GM23338 (cell line): ENCODE measurements at regions not wholly inside any gene's neighbourhood (a gene's known extent, or its start where the extent isn't known, plus 50 kb on each side); places are given as distances from the start of the nearest gene placed in this dataset.

ENCODE experiments used
- CREB1 ChIP-seq: fragments of 250-450 bp; sonication (Bioruptor Pico); IDR thresholded peaks from 2 replicates; pipeline ENCODE4 v1.5.0; 2020; ENCODE audit warnings: low read depth, mild to moderate bottlenecking, moderate library complexity
- EZH2 ChIP-seq: fragments of 200-600 bp; sonication (generic); IDR thresholded peaks from one replicate; pipeline ENCODE4 v1.8.0; 2017; ENCODE audit warnings: antibody characterized with exemption, mild to moderate bottlenecking, low read depth; ENCODE audit not compliant: unreplicated experiment
- EZH2phosphoT487 ChIP-seq: fragments of 200-600 bp; sonication (generic); IDR thresholded peaks from one replicate; pipeline ENCODE4 v1.8.1; 2018; ENCODE audit warnings: antibody characterized with exemption; ENCODE audit not compliant: unreplicated experiment
- JUNB ChIP-seq: IDR thresholded peaks from one replicate; pipeline ENCODE4 v1.6.1; 2016; ENCODE audit warnings: antibody characterized with exemption; ENCODE audit not compliant: unreplicated experiment
- NANOG ChIP-seq: IDR thresholded peaks from 2 replicates; pipeline ENCODE4 v1.6.1; 2016; ENCODE audit warnings: antibody characterized with exemption, borderline replicate concordance
- POLR2AphosphoS5 ChIP-seq: IDR thresholded peaks from 2 replicates; pipeline ENCODE4 v1.6.1; 2016; ENCODE audit warnings: antibody characterized with exemption, low read depth
- ZNF331 ChIP-seq: fragments of 250-450 bp; sonication (Bioruptor Pico); IDR thresholded peaks from 2 replicates; pipeline ENCODE4 v1.5.0; 2020; ENCODE audit warnings: low read depth, mild to moderate bottlenecking, moderate library complexity
- TF ChIP-seq, protein P1 (sequence below), 2 experiments: fragments of 200-600 bp in 1 of 2; sonication (generic) in 1 of 2; conservative IDR thresholded peaks; 2 replicates each; pipeline versions ENCODE4 v1.5.1 to v1.6.1; 2016 to 2017; ENCODE audit warnings: antibody characterized with exemption in 2 of 2, low read depth in 2 of 2, mild to moderate bottlenecking in 2 of 2, moderate library complexity in 1 of 2
- TF ChIP-seq, protein P2 (sequence below): IDR thresholded peaks from one replicate; pipeline ENCODE4 v1.6.1; 2018; ENCODE audit warnings: antibody characterized with exemption; ENCODE audit not compliant: unreplicated experiment
- TF ChIP-seq, protein P3 (sequence below): IDR thresholded peaks from 2 replicates; pipeline ENCODE4 v1.6.1; 2016; ENCODE audit warnings: antibody characterized with exemption
- TF ChIP-seq, protein P4 (sequence below): fragments of 250-450 bp; sonication (Bioruptor Pico); IDR thresholded peaks from 2 replicates; pipeline ENCODE4 v1.5.0; 2020; ENCODE audit warnings: mild to moderate bottlenecking, moderate library complexity

DNA sequence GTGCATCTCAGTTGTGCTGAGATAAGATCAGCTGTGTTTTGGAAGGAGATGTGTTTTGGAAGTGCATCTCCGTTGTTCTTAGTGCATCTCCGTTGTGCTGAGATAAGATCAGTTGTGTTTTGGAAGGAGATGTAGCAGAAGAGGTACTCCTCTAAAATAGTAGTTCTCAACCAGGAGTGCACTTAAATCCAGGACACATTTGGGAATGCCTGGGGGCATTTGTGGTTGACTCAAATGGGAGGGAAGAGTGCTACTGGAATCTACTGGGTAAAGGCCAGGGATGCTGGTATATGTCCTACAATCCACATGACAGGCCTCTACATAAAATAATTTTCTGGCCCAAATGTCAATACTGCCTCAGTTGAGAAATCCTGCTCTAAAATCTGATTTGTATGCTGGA is 70.8 kb upstream of the CHRDL1 start:
- TF ChIP-seq, protein P1, sequence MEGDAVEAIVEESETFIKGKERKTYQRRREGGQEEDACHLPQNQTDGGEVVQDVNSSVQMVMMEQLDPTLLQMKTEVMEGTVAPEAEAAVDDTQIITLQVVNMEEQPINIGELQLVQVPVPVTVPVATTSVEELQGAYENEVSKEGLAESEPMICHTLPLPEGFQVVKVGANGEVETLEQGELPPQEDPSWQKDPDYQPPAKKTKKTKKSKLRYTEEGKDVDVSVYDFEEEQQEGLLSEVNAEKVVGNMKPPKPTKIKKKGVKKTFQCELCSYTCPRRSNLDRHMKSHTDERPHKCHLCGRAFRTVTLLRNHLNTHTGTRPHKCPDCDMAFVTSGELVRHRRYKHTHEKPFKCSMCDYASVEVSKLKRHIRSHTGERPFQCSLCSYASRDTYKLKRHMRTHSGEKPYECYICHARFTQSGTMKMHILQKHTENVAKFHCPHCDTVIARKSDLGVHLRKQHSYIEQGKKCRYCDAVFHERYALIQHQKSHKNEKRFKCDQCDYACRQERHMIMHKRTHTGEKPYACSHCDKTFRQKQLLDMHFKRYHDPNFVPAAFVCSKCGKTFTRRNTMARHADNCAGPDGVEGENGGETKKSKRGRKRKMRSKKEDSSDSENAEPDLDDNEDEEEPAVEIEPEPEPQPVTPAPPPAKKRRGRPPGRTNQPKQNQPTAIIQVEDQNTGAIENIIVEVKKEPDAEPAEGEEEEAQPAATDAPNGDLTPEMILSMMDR (conservative IDR thresholded peaks at IDR 0.05; ENCODE audit: low read depth in 2 of 2) = no peak
- TF ChIP-seq EZH2phosphoT487 (no peak), ZNF331 (no peak), EZH2 (no peak), POLR2AphosphoS5 (no peak), JUNB (no peak), CREB1 (CRISPR knock-in tag) (no peak), NANOG (no peak)
- TF ChIP-seq, protein P2, sequence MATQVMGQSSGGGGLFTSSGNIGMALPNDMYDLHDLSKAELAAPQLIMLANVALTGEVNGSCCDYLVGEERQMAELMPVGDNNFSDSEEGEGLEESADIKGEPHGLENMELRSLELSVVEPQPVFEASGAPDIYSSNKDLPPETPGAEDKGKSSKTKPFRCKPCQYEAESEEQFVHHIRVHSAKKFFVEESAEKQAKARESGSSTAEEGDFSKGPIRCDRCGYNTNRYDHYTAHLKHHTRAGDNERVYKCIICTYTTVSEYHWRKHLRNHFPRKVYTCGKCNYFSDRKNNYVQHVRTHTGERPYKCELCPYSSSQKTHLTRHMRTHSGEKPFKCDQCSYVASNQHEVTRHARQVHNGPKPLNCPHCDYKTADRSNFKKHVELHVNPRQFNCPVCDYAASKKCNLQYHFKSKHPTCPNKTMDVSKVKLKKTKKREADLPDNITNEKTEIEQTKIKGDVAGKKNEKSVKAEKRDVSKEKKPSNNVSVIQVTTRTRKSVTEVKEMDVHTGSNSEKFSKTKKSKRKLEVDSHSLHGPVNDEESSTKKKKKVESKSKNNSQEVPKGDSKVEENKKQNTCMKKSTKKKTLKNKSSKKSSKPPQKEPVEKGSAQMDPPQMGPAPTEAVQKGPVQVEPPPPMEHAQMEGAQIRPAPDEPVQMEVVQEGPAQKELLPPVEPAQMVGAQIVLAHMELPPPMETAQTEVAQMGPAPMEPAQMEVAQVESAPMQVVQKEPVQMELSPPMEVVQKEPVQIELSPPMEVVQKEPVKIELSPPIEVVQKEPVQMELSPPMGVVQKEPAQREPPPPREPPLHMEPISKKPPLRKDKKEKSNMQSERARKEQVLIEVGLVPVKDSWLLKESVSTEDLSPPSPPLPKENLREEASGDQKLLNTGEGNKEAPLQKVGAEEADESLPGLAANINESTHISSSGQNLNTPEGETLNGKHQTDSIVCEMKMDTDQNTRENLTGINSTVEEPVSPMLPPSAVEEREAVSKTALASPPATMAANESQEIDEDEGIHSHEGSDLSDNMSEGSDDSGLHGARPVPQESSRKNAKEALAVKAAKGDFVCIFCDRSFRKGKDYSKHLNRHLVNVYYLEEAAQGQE = no peak
- TF ChIP-seq, protein P3, sequence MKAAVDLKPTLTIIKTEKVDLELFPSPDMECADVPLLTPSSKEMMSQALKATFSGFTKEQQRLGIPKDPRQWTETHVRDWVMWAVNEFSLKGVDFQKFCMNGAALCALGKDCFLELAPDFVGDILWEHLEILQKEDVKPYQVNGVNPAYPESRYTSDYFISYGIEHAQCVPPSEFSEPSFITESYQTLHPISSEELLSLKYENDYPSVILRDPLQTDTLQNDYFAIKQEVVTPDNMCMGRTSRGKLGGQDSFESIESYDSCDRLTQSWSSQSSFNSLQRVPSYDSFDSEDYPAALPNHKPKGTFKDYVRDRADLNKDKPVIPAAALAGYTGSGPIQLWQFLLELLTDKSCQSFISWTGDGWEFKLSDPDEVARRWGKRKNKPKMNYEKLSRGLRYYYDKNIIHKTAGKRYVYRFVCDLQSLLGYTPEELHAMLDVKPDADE = no peak
- TF ChIP-seq, protein P4, sequence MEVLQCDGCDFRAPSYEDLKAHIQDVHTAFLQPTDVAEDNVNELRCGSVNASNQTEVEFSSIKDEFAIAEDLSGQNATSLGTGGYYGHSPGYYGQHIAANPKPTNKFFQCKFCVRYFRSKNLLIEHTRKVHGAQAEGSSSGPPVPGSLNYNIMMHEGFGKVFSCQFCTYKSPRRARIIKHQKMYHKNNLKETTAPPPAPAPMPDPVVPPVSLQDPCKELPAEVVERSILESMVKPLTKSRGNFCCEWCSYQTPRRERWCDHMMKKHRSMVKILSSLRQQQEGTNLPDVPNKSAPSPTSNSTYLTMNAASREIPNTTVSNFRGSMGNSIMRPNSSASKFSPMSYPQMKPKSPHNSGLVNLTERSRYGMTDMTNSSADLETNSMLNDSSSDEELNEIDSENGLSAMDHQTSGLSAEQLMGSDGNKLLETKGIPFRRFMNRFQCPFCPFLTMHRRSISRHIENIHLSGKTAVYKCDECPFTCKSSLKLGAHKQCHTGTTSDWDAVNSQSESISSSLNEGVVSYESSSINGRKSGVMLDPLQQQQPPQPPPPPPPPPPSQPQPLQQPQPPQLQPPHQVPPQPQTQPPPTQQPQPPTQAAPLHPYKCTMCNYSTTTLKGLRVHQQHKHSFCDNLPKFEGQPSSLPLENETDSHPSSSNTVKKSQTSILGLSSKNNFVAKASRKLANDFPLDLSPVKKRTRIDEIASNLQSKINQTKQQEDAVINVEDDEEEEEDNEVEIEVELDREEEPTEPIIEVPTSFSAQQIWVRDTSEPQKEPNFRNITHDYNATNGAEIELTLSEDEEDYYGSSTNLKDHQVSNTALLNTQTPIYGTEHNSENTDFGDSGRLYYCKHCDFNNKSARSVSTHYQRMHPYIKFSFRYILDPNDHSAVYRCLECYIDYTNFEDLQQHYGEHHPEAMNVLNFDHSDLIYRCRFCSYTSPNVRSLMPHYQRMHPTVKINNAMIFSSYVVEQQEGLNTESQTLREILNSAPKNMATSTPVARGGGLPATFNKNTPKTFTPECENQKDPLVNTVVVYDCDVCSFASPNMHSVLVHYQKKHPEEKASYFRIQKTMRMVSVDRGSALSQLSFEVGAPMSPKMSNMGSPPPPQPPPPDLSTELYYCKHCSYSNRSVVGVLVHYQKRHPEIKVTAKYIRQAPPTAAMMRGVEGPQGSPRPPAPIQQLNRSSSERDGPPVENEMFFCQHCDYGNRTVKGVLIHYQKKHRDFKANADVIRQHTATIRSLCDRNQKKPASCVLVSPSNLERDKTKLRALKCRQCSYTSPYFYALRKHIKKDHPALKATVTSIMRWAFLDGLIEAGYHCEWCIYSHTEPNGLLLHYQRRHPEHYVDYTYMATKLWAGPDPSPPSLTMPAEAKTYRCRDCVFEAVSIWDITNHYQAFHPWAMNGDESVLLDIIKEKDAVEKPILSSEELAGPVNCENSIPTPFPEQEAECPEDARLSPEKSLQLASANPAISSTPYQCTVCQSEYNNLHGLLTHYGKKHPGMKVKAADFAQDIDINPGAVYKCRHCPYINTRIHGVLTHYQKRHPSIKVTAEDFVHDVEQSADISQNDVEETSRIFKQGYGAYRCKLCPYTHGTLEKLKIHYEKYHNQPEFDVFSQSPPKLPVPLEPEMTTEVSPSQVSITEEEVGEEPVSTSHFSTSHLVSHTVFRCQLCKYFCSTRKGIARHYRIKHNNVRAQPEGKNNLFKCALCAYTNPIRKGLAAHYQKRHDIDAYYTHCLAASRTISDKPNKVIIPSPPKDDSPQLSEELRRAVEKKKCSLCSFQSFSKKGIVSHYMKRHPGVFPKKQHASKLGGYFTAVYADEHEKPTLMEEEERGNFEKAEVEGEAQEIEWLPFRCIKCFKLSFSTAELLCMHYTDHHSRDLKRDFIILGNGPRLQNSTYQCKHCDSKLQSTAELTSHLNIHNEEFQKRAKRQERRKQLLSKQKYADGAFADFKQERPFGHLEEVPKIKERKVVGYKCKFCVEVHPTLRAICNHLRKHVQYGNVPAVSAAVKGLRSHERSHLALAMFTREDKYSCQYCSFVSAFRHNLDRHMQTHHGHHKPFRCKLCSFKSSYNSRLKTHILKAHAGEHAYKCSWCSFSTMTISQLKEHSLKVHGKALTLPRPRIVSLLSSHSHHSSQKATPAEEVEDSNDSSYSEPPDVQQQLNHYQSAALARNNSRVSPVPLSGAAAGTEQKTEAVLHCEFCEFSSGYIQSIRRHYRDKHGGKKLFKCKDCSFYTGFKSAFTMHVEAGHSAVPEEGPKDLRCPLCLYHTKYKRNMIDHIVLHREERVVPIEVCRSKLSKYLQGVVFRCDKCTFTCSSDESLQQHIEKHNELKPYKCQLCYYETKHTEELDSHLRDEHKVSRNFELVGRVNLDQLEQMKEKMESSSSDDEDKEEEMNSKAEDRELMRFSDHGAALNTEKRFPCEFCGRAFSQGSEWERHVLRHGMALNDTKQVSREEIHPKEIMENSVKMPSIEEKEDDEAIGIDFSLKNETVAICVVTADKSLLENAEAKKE = no peak
